Suppressor macrophage (primary cell): ENCODE measurements at regions not wholly inside any gene's neighbourhood (a gene's known extent, or its start where the extent isn't known, plus 50 kb on each side); places are given as distances from the start of the nearest gene placed in this dataset.

ENCODE experiments used
- DNase-seq, 4 experiments: peaks; one replicate each; pipeline ENCODE4 v3.0.0-alpha.2; 2020 to 2022

DNA sequence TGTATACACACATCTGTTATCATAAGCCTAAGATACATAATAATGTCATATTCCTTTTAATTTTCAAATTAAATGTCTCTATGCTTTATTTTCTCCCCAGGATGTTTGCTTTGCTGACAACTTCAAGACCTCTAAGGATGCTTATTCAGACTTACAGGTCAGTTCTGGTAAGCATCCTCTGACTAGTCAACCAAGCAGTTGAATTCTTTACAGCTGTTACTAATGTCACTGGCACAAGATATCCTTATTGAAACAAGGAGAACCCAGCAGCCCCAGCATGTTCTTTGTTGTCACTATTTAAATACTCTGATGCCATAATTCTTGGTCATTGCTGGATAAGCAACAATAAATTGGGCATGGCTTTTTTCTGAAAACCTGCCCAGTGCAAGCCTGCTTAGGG, 232.3 kb upstream of the PMFBP1 start:
- DNase-seq, result no peak

DNA sequence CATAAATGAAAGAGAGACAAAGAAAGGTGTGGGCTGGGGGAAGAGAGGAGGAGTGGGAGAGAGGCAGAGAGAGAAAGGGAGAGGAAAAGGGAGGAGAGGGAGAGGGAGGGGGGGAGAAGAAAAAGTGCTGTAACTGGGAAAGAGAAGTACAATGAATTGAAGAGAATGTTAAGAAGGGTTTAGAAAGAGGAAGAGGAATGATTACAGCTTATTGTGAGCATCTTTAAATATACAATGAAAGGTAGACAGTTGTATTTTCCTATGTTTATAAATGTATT, 229.1 kb upstream of the PMFBP1 start:
- no peak for DNase-seq

DNA sequence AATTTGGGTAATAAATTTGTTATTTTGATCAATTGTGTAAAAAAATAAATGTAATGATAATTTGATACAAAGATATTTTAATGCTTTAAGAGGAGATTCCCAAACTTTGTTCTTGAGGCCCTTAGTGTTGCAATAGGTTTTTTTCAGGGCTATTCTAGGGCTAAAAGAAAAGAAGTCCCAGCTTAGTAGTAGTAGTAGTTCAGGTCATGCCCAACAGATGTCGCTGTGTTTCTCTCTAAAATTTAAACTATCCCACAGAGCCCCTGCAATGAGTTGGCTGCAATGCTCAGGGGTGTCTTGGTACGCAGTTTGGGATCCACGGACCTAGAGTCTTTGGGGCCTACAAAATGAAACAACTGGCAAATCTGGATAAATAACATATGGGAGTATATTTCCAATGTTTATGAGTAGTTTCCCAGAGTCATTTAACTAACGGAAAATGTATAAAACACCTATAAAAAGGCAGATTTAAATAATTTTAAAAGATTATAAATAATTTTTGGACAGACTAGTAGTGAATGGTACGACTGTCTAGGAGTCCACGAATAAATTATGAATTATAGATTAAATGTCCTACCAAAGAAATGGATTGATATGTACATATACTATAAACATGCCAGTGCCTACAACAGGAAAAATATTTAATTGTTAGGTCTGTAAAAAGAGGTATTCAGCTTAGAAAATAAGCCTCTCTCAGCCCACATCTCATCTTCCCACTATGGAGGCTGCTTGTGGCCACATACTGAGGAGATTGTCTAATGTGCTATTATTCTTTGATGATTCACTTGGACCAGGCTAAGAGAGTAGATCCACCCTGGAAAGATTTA, 228.5 kb upstream of the PMFBP1 start:
- DNase-seq, result peak; percentile 59 to 77 (median 67)

DNA sequence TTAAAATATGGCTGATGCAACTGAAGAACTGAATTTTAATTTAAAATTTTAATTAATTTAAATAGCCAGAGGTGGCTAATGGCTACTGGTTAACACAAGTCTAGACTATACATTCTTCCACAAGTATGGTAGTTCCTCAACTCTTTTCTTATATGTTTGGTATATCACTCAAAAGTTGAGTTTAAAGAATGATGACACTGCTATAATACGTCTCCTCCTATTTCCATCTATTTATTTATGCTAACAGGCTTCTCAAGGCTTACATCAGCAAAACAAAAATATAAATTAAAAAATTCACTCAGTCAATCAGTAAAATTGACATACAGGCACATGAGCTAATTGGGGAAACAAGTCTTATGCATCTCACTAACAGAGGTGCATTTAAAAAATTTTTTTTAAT, 227.9 kb upstream of the PMFBP1 start:
- DNase-seq, result no peak

DNA sequence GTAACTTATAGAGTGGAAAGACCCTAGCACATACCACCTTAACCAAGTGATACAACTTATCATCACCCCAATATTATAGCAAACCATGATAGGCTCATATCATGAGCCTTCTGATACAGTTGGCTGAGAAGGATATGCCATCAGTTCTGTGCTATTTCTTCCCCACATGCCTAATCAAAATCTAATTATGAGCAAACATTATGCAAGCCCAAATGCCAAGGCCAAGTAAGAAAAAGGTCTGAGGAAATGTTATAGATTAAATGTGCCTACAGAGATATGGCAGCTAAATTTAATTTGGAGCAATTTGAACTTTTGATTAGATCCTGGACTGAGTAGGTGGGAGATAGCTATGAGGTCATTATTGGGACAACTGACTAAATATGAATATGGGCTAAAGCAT, 225.9 kb upstream of the PMFBP1 start:
- no peak for DNase-seq

DNA sequence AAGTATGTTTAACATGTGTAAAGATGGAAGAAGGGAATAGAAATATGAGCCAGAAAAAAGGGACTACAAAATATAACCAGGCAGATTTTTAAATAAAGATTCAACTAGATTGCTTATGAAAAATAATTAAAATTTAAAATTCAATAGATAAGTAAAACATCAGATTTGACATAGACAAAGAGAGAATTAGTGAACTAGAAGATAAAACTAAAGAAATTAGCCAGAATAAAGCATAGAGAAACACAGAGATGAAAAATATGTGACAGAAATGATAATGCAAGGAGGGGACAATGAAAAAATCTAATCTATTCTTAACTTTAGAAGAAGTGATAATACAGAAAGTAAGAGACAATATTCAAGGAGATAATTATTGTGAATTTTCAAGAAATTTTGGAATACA, 222.6 kb upstream of the PMFBP1 start:
- DNase-seq, result no peak

DNA sequence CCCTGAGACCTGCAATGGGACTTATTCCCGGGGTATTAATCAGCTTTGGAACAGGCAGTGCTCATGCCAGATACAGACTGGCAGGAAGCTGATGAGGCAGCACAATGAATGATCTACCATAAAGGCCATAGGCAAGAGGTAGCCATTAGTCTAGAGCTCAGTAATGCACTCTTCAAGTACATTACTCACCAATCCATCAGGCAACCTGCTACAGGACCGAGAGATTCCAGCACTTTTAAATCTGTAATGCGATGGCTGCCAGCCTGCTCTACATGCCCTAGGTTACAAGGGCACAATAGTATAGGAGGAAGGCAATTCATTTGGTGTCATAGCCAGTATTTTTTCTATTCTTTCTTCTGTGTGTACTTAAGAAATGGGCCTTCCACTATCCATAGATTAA, 217.8 kb upstream of the PMFBP1 start:
- DNase-seq, result no peak

DNA sequence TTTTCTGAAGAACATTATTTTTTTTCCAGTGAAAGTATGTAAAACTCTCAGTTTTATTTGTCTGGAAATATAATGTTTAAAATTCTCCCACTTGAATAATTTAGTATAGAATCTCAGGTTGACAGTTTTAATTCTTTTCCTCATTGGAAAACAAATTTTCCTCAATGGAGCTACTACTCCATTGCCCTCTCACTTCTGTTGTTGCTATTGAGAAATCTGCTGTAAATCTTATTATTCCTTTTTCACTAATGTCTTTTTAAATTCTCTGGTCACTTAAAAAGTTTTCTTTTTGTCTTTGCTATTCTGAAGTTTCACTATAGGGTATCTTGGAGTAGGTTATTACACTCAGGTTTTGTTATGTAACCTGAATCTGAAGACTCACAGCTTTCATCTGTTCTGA, 216.1 kb upstream of the PMFBP1 start:
- DNase-seq, result no peak

DNA sequence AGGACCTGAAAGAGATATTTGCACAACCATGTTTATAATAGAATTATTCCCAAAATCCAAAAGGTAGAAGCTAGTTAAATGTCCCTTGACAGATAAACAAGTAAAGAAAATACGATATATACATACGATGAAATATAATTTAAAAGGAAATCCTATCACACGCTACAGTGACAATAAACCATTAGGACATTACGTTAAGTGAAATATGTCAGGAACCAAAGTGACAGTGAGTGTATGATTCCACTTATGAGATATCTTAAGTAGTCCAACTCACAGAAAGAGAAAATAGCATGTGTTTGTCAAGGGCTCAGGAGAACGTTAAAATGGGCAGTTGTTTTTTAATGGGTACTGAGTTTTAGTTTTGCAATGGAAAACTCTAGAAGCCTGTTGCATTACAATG, 212.7 kb upstream of the PMFBP1 start:
- DNase-seq, result no peak

DNA sequence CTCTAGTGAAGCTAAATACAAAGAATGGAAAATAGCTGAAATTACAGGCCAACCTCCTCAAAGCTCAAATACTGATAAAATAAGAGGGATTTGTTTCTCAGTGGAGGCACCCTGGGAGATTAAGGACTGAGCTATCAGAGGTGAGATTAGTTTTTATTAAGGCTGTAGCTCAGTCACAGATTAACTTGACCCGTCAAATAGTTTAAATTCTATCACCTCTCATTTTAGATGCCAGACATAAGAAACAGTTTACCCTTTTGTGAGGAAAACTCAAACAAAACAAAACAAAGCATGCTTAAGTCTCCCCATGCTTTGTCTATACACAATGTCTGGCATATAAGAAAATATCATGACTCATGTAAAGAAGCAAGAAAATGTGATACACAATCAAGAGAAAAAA, 208.3 kb upstream of the PMFBP1 start:
- no peak for DNase-seq

DNA sequence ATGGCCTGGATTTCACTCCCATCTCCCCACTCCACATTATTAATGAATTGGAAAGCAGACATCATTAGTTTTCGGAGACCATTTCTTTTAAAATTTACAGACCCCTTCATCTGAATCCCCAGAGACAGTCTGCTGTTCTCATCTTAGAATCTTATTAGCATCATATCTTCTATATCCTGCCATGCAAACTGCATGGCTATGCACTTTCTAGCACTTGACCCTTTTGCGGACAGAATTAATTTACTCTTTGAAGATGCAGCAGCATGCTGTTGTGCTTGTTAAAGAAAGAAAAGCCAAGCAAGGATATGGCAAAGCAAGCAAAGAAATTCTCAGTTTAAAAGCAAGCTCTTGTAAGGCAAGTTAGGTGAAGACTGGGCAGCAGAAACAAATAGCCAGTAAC, 201.2 kb upstream of the PMFBP1 start:
- no peak for DNase-seq

DNA sequence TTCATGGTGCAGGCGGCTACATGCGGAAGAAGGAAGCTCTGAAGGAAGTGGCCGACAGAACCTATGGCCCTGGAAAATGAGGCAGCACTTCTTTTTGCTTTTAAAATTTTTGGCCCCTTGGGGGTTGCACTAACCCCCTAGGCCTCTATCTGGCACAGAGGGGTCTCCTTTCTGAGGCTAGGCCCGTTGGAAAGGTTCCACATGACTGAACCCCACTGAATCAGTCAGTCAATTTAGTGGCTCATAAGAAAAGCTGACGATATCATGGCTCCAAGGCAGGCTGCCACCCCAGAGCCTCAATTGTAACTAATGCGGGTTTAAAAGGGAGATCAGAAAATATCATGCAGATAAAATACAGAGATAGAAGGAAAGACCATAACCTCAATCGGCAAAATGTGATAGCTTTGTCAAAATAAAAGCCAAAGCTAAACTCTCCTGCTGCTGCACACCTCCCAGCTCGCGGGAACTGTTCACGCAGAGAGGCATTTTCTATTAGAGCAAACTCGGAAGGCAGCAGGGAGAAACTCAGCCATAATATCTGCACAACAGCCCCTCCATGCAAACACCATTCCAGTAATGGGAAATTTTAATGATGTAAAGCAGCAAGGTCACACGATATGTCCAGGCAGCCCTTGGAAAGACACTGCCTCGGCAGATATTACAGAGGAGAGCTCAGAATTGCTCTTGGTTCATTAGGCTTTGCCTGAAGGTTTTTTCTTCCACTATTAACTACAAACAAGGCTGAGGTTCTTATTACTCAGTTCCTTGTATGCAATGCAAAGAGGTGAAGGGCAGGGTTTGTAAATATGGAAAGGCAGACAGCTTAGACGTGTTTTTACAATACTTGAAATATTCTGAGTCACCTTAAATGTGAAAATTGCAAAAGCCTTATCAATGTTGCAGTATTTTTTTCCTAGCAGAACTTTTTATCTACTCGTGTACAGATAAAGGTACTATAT, 200.4 kb upstream of the PMFBP1 start:
- no peak for DNase-seq

DNA sequence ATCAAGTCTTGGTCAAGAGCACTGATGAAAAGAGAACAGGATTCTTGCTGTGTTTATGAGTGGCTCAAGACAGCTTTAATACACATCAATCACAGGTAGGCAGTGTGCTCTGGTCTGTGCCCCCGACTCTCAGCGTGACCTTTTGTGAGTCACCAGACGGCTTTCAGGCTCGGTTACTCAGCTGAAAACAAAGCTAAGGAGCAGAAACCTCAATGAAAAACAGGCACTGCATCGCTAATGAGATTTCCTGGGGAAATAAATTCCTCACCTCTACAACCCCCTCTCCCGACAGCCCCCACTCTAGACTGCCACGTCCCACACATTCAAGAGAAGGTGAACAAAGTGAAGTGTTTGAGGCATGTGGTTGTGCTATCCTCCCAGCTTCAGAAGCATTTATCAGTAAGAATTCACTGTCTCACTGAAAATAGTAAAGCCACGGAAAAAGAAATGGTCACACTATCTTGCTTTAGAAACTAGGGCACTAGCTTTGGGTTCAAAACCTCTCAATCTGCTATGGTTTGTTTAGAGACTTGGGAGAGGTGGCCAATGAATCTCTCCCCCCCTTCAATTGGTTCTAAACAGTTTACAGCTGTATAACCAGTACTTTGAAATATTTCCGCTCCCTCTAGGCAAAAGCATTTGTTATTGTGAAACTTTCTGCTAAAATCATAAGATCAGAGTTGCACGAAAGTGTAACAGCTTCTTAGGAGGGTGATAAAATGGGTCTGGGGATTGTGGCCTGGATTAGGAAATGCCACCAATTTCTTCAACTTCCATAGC, 199.5 kb upstream of the PMFBP1 start:
- DNase-seq, result no peak

DNA sequence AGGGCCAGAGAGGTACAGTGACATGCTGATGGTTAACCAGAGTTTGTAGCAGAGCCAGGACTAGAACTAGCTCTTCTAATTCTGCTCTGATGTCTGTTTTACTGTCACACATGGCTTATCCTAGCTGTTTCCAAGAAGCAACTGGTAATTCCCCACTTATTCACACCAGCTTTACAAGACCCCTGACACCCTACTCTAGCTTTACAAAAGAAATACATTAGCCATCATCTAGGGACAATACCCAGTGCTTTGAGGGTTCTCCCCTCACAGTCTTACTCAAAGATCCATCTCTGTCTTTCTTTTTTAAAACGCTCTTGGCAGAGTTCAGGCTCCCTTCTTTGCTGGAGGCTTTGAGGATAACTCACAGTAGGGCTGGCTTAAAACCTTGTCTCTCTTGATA, 197.3 kb upstream of the PMFBP1 start:
- DNase-seq, result no peak

DNA sequence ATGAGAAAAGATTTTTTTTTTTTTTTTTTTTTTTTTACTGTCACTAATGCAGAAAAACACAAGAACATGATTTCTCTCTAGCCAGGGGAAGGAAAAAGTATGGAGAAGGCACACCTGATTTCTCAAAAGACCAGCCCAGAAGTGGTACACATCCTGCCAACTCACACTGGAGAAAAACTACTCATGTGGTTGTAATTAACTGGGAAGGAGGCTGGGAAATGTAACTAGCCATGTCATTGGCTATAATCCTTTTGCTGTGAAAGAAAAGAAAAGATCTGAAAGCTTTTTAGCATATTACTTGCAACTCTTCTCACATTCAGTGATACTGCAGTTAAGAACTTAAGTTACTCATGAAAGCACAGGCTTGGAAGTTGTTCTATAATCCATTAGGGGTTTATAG, 195.9 kb upstream of the PMFBP1 start:
- DNase-seq, result no peak

DNA sequence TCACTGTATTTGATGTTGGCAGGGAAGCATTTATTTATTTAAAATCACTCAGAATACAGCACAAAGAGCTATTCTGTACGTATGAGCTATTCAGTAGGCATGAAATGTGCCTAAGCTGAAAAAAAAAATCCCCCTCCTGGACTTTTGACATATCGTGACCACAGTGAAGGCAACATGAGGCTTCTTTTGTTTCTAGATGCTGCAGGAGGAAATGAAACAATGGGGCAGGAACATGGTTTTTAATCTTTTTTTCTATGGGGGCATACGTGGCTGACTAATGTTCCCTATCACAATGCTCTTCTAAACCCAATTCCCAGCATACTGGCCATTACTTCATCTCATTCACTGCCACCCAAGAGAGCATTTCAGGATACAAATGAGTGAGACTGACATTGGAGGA, 191.0 kb upstream of the PMFBP1 start:
- DNase-seq, result peak in 3 of 4 experiments; percentile 5 to 43 (median 7)

DNA sequence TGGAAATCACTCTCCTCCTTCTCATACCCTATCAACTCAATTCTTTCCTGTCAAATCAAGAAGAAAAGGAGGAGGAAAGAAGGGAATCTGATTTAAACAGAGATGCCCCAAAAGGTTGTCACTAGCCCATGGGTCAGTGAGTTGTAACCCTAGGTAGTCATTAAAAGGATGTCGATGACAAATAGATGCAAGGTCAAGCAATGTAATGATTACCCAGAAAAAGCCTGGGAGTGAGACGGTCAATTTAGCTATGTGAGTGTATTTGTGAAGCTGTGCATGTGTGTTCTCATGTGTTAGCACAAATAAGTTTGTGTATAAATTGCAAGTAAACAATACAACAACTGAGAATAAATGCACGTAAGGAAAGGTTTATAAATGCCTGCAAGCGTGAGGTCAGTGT, 190.5 kb upstream of the PMFBP1 start:
- no peak for DNase-seq

DNA sequence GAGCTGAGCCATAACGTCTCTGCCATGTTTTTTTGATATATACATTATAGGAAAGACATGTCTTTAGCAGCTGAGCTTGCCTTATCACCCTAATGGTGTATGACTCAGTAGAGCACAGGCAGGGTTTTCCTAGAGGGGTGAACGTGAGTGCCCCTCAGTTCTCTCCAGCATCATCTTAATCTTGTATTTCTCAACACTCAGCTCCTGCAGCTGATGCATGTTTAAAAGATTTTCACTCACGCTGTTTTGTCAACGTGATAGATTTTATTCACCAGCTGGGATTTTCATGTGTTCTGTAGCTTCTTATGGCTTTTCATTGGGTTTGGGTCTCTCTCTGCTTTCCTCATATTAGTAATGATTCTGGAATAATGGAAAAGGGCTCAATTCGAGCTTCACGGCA, 186.0 kb upstream of the PMFBP1 start:
- DNase-seq, result no peak

DNA sequence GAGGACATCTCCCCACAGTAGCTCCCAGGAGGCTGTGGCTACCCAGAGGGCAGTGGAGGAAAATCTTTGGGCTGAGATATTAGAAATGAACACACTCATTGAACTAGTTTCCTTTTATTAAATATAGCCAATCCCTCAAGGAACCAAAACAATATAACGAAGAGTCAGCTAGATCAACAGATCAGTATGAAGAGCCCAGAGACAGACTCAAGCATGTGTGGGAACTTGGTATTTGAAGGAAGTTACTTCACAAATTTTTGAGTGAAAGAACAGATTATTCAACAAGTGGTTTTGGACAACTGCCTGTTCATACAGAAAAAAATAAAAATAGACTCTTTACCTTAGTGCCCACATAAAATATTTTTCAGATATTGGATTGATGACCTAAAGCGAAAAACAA, 183.6 kb upstream of the PMFBP1 start:
- DNase-seq, result peak in 1 of 4 experiments; percentile 12

DNA sequence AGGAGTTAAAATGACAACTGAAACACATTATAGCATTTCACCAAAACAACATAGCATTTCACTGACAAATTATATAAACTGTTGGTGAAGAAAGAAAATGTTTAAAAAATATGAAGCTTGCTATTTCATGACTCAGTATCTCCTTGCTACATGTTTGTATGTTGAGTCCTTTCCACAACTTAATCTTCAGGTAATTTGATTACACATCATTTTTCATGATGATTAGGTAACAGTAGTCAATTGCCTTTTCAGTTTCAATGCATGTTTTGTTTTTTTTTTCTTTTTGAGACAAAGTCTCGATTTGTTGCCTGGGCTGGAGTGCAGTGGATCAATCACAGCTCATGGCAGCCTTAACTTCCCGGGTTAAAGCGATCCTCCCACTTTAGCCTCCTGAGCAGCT, 177.8 kb upstream of the PMFBP1 start:
- DNase-seq, result no peak

DNA sequence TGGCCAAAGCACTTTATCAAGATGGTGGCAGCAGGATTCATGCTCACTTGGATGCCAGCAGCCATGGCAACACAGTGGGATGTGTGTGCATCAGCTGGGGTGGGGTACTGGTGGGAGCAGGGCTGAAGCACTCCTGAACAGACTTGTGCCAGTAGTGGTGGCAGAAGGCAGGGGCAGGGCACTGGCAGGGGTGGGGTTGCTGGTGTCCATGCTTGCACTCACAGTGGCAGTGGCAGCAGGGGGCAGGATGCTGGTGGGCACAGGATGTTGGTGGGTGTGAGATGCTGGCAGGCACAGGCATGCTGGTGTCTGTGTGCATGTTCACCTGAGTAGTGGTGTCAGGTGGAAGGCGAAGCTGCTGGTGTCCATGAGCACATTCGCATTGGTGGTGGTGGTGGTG, 161.0 kb upstream of the PMFBP1 start:
- DNase-seq, result no peak

DNA sequence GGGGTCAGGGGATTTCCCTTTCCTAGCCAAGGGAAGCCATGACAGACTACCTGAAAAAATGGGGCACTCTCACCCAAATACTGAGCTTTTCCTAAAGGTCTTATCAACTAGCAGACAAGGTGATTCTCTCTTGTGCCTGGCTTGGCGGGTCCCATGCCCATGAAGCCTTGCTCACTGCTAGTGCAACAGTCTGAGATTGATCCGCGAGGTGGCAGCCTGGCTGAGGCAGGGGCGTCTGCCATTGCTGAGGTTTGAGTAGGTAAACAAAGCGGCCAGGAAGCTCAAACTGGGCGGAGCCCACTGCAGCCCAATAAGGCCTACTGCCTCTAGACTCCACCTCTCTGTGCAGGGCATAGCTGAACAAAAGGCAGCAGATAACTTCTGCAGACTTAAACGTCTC, 152.6 kb upstream of the PMFBP1 start:
- no peak for DNase-seq

DNA sequence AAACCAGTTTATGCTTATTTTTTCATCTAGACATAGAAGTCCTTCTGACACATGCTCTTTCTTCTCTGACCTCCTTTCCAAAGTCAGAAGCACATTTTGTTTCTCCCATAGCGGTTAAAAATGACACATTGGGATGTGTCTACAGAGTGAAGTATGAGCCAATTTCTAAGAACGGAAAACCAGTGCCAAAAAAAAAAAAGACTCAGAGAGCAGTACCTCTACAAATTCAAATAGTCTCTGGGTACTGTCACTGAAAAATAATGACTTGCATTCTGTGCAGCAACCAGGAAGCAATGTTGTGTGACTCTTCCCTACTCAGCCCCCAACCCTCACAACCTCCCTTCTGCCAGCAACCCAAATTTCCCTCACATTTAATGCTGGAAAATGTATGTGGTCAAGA, 145.5 kb upstream of the PMFBP1 start:
- DNase-seq, result no peak
